HG03558 (cell line): ENCODE measurements at regions not wholly inside any gene's neighbourhood (a gene's known extent, or its start where the extent isn't known, plus 50 kb on each side); places are given as distances from the start of the nearest gene placed in this dataset.

Source experiments
- ATAC-seq: cut with Tn5 transposase; IDR thresholded peaks from one replicate; pipeline ENCODE4 v1.9.1; 2021; ENCODE audit warnings: moderate number of reproducible peaks; ENCODE audit not compliant: unreplicated experiment; ENCODE audit errors: extremely low read depth

DNA sequence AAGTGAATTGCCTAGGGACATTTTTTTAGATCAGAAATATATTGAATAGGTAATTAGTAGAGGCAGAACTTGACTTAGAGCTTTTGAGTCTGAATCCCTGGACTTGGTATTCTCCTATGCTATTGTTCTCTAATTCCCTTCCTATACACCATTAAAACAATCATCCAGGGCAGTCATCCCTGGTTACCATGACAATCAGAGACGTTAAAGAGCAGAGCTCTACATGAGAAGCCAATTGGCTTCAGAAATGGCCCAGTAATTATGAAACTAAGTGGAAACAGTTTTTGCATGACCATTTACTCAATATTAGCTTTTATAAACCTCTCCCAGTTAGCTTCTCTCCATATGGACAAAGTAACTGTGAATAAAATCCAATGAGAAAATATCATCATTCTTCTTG is 182.1 kb upstream of the TP63 start:
- ATAC-seq, result no peak

- no peak for ATAC-seq
Measured at GRCh38 chr3:189455009-189455408, 176.2 kb upstream of the TP63 start.

DNA sequence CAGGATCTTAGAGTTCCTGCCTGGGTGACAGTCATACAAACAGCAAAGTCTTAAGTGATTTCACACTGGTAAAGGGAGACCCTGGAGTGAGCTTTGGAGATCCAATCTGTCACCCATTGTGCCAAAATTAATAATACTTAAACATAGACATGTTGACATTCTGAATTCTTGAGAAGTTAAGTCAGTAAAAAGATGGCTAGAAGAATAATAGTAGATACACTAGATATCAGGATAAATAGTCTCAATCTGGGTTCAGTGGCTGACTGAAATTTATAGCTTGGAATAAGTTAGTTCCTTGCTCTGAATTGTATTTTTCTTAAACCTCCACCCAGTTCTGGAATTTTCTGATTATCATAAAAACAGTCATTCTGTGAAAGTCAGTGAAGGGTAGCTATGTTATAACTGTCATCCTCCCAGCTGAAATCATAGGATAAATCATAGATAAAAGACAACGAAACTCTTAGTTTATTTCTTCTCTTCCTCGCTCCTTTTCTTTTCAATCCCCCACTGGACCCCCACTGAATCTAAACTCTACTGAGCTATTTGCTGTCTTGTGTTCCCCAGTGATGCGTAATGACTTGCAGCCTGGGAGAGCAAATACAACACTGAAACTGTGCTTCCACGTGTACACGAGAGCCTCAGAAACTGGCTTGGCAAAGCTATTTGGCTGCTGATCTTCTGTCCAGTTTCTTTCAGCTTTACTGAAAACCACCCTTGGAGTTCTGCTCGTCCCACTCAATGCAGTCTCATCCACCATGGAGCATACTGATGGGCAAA is 175.4 kb upstream of the TP63 start:
- ATAC-seq, result no peak

DNA sequence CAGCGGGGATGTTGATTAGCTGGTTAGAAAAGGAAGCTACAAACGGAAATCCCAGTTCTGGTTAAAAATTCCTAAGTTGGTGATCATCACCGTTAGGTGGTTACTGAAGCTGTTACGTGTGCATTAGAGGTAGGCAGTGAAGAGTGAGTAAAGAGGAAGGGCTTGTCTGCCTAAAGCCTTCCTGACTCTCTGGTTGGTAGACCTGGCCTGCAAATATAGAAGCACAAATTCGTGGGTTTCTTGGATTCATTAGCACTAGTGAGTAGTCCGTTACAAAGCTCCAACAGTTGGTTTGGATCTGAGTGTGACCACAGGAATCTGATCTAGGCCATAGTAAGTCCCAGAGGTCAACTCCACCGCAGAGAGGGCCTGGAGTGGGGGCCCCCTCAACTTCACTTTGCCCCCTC is 174.0 kb upstream of the TP63 start:
- ATAC-seq, result no peak

DNA sequence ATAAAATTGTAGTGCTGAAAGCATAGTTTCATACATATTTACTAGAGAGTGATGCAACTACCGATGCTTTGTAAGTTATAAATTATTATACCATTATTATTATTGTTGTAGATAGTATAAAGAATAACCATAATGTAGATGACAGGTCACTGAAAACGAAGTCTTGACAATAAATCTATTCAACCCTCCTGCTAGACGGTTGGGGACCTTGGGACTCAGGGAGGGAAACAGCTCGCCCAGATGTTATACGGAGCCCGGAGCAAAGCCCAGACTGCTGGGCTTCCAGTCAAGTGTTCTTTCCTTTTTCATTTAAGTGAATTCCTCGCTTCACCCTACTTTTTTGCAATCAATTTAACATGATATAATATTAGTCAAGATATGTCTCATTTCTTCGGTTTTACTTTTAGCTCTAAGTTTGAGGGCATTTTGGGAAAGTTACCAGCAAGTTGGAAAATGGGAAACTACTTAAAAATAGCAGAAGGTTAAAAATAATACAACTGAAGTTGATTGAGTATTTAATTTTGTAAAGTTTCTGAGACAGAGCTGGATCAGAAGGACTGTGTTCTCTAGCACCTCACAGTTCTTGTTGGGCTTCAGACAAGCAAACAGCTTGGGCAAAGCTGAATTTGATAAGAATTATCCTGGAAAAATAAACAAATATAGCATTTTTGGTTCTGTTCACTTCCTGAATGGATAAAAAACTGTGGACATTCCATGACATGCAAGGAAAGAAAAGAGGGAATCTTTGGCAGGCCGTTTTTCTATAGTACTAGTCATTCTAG is 173.4 kb upstream of the TP63 start:
- ATAC-seq, result no peak

DNA sequence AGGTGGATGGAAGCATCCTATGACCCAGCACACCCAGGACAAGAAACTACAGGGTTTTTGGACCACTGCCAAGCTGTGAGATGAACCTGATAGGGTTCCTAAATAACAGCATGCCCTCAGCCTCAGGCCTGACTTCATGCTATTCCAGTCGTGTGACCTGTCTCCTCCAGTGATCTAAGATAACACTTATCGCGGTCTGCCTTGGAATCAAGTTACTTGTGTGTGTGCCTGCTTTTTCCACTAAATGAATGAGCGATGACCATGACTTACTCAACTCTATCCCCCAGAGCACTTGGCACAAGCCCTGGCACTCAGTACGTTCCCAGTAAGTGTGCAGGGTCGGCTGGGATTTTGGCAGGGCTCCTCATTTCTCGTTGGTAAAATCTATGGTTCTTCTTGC is 172.7 kb upstream of the TP63 start:
- no peak for ATAC-seq

GRCh38 chr3:189459231-189459630 is 172.0 kb upstream of the TP63 start:
- ATAC-seq, result no peak

DNA sequence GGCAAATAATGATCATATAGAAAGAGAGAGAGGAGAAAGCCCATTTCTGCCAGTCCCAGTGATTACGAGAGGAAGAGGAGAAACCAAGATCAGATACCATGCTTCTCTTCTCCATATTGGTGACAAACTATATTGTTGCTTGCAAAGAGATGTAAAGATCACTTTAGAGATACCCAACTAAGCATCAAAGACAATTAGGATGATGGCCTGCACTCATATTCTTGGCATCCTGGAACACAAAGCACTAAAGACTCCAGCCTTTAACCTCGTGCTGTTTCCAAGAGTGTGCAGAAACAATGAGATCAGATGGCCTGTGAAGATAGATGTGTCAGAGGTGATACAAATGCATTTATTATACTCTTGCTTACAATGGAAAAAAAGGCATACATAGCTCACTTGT is 170.7 kb upstream of the TP63 start:
- no peak for ATAC-seq

DNA sequence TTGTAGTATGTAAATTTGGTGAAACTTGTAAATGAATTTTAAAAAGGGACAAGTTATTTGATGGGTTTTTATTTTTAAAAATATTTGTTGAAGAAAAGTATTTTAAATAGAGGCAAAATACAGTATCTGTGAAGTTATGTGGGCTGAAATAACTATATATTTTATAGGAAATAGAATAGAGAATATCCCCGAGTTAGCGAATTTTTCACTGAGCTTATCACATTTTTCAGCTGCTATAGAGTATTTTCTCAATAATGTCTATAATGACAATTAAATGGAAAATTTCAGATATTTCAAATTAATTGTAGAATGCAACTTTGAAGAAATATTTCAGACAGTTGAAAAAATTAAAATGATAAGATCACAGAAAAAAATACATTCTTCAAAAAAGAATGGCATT is 166.4 kb upstream of the TP63 start:
- ATAC-seq, result no peak

- no peak for ATAC-seq
Measured at GRCh38 chr3:189466004-189466403, 165.2 kb upstream of the TP63 start.

DNA sequence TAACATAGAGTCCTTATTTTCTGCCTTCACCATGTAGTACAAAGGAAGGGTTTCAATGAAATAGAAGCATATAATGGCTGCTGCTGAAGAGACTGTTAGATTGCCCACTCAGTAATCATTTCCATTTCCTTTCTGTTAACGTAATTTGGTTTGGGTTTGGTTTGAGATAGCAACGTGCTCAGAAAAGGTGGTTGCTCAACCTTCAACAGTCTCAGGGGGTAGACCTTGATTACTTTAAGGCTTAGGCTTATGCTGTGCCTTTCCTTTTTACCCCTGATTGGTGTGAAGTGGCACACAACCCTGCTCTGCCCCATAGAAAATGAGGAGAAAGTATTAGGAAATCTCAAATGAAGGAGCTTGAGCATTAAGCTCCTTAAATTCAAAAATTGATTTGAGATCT is 163.7 kb upstream of the TP63 start:
- ATAC-seq, result no peak

- ATAC-seq, result no peak
Measured at GRCh38 chr3:189474944-189475343, 156.2 kb upstream of the TP63 start.

GRCh38 chr3:189477614-189478013 is 153.6 kb upstream of the TP63 start:
- ATAC-seq, result no peak

DNA sequence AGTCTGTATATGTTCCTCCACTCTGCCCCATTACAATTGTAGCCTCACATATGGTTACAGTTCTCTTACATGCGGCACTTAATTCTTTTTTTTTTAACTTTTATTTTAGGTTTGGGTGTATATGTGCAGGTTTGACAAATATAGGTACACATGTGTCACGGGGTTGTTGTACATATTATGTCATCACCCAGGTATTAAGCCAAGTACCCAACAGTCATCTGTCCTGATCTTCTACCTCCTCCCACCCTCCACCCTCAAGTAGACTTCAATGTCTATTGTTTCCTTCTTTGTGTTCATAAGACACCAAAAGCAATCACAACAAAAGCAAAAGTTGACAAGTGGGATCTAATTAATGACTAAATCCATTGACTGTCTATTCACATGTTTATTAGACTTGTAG is 144.6 kb upstream of the TP63 start:
- no peak for ATAC-seq

DNA sequence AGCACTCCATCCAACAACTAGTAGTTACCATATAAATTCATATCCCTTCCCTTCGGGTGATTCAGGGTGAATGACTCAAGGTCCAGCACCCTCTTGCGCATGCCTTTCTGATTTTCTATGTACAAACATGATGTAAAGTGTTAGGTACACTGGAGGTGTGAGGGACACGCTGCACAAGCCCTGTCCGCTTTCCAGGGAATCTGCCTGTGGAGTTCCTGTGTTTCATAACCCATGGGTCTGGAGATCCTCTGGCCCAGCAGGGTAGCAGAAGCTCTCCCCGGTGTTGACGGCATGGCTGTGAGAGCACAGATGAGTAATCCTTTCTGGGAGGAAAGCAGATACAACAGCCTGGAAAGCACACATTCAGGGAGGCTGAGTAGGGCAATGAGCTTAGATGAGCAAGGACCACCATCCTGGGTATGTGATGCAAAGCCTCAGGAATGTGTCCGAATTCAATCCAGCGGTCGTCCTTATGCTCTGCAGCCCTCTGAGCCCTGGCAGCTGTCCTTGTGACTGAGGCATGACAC is 142.9 kb upstream of the TP63 start:
- no peak for ATAC-seq

- ATAC-seq, result no peak
Measured at GRCh38 chr3:189490337-189490736, 140.9 kb upstream of the TP63 start.

GRCh38 chr3:189490749-189491148 is 140.4 kb upstream of the TP63 start:
- no peak for ATAC-seq

DNA sequence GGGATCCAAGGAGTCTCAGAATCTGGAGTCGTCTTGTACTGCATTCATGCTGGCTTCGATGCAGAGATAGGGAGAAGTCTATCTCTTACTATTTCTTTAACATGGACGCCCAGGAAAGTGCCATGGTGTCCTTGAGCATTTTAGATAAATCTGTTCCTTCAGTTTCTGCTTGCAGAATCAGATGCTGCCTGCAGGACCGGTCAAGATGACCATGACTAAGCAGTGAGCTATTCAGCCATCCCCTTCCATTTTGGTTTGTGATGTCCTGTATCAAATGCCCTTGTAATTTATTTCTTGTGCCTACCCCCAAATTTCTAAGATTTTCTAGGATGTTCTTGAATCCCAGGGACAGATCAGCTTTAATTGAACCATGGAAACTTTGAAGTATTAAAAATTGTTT is 139.4 kb upstream of the TP63 start:
- no peak for ATAC-seq

DNA sequence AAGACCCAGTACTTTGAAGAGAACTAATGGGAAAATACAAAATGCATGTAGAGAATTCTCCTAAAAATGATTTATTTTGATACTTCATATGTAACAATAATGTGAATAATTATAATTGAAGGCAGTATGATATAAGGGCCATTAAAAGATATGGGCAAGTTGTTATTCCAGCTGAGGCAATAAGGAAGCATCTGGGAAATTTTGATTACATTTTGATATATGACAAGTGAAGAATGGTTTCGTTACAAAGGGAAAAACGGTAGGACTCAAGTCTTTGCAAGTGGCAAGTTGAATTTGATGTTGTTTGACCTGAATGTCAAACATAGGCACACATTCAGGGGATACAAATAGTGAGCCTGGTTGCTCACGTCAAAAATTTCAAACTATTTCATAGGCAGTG is 137.9 kb upstream of the TP63 start:
- no peak for ATAC-seq

DNA sequence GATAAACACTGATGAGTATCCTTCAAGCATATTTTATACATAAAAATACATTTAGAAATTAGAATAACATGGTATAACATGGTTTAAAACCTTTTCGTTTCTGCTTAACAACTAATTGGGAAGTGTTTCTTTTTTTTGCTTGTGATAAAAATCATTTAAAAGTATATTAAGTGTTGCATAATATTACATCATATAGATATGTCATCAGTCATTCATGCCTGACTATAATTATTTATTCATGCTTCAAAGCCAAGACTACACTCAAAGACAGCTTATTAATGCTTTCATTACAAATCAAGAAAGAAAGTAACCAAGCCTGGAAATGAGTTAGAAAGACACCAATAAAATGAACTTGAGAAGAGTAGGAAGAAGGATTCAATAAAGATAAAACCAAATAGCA is 136.6 kb upstream of the TP63 start:
- no peak for ATAC-seq

DNA sequence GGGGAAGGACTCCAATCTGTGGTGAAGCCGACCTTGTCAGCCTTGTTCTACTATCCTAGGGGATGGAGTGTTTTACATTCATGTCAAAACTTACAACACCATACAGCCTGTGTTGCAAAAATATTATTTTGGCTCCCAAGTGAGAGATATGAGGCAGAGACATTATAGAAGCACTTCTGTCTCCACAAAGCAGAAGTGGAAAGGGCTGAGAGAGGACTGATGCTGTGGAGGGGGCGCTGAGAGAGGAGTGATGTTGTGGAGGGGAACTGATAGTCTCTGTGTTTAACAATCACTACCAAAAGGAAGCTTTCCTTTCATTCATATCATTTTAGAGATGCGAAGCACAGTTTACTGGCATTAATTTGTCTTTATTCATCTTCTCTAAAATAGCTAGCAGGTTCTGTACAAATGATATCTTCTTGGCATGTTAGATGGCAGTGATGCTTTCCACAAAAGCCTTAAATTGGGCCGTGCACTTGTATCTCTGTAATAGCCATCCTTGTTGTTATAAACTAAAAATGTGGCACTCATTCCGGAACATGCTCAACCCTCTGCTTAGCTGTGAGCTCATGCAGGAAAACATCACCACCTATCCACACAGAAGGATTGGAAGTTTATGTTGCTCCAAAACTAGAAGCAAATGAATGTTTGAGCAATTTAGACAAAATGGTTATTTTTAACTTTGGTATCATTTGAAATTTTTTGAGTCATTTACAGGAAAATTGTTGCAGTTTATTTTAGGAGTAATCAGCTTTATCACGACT is 134.6 kb upstream of the TP63 start:
- ATAC-seq, result no peak
